ENCODE measurements at regions not wholly inside any gene's neighbourhood (a gene's known extent, or its start where the extent isn't known, plus 50 kb on each side); places are given as distances from the start of the nearest gene placed in this dataset.

DNA sequence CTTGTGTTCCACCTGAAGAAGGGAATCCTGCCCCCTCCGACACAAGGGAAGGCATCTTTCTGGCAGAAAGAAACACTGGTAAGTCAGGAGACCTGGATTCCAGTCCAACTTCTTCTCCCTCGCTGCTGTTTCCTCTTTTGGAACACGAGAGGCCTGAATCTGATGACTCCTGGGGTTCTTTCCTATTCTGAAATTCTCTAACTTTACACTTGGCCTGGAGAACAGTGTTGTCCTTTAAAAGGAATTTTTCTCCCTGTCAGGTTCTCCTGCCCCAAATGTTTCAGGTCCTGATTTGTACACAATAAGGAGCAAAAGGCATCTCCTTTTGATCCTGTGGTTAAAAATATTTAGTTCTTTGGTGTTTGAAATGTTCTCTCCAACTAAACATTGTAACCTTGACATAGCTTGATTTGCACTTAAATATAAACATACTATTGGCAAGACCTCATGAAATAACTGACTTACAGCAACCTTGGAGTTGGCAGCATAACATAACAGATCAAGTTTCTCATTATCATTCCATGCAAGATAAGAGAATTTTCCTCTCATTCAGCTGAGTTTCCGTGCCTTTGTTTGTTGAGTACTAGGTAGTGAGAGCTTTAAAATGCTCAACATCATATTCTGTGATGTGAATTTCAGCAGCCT, 244.8 kb downstream of the COG6 start (continued):
- TF ChIP-seq YY1 (IDR thresholded peaks at IDR 0.05; ENCODE audit: borderline replicate concordance in 1 of 3, control insufficient read depth in 1 of 3, extremely low read depth in 1 of 3, insufficient read depth in 3 of 3, insufficient read length in 1 of 3, insufficient replicate concordance in 2 of 3, low read depth in 1 of 3, low read length in 2 of 3), result no peak
- TF ChIP-seq NFIX (CRISPR knock-in tag; IDR thresholded peaks at IDR 0.05; ENCODE audit: low read depth), result no peak
- TF ChIP-seq NFIC (IDR thresholded peaks at IDR 0.05), result no peak
- TF ChIP-seq ZNF785 (CRISPR knock-in tag; IDR thresholded peaks at IDR 0.05), result no peak
- no peak for TF ChIP-seq ZKSCAN1 (IDR thresholded peaks at IDR 0.05; ENCODE audit: low read depth, low read length)
- no peak for TF ChIP-seq ZNF518B (CRISPR knock-in tag; IDR thresholded peaks at IDR 0.05)
- TF ChIP-seq TFE3 (CRISPR knock-in tag; IDR thresholded peaks at IDR 0.05), result no peak
